COLO829 (cell line): ENCODE measurements at regions not wholly inside any gene's neighbourhood (a gene's known extent, or its start where the extent isn't known, plus 50 kb on each side); places are given as distances from the start of the nearest gene placed in this dataset.

Experiments
- DNase-seq: peaks from one replicate; pipeline ENCODE4 v3.0.0; 2012; ENCODE audit warnings: low spot score

- DNase-seq: no peak
Observed at GRCh38 chr10:1882180-1882579, 144.9 kb upstream of the ADARB2 start.

GRCh38 chr10:1881636-1882035, 144.3 kb upstream of the ADARB2 start:
- DNase-seq: no peak

- DNase-seq: no peak
Observed at GRCh38 chr10:1874533-1874932, 137.2 kb upstream of the ADARB2 start.

GRCh38 chr10:1873661-1874315, 136.5 kb upstream of the ADARB2 start:
- no peak for DNase-seq

GRCh38 chr10:1872151-1872726, 134.9 kb upstream of the ADARB2 start:
- DNase-seq: no peak

- no peak for DNase-seq
Observed at GRCh38 chr10:1870491-1870890, 133.2 kb upstream of the ADARB2 start.

GRCh38 chr10:1869861-1870260, 132.5 kb upstream of the ADARB2 start:
- DNase-seq: no peak

- no peak for DNase-seq
Observed at GRCh38 chr10:1860351-1860750, 123.0 kb upstream of the ADARB2 start.

- no peak for DNase-seq
Observed at GRCh38 chr10:1858547-1858946, 121.2 kb upstream of the ADARB2 start.

- DNase-seq: no peak
Observed at GRCh38 chr10:1858048-1858447, 120.7 kb upstream of the ADARB2 start.

- DNase-seq: no peak
Observed at GRCh38 chr10:1855911-1856310, 118.6 kb upstream of the ADARB2 start.

GRCh38 chr10:1854271-1854670, 116.9 kb upstream of the ADARB2 start:
- no peak for DNase-seq

GRCh38 chr10:1853801-1854200, 116.5 kb upstream of the ADARB2 start:
- no peak for DNase-seq

GRCh38 chr10:1852841-1853240, 115.5 kb upstream of the ADARB2 start:
- no peak for DNase-seq

GRCh38 chr10:1851762-1852161, 114.4 kb upstream of the ADARB2 start:
- DNase-seq: no peak

GRCh38 chr10:1850971-1851527, 113.7 kb upstream of the ADARB2 start:
- DNase-seq: no peak

GRCh38 chr10:1847361-1847760, 110.0 kb upstream of the ADARB2 start:
- no peak for DNase-seq

GRCh38 chr10:1846032-1846431, 108.7 kb upstream of the ADARB2 start:
- no peak for DNase-seq

GRCh38 chr10:1841759-1842158, 104.4 kb upstream of the ADARB2 start:
- DNase-seq: no peak

GRCh38 chr10:1829712-1830111, 92.4 kb upstream of the ADARB2 start:
- DNase-seq: no peak

GRCh38 chr10:1824928-1825327, 87.6 kb upstream of the ADARB2 start:
- DNase-seq: no peak

GRCh38 chr10:1814556-1814955, 77.2 kb upstream of the ADARB2 start:
- no peak for DNase-seq

- no peak for DNase-seq
Observed at GRCh38 chr10:1809139-1809741, 71.9 kb upstream of the ADARB2 start.

- DNase-seq: no peak
Observed at GRCh38 chr10:1807924-1808323, 70.6 kb upstream of the ADARB2 start.
